ENCODE measurements at regions not wholly inside any gene's neighbourhood (a gene's known extent, or its start where the extent isn't known, plus 50 kb on each side); places are given as distances from the start of the nearest gene placed in this dataset.

DNA sequence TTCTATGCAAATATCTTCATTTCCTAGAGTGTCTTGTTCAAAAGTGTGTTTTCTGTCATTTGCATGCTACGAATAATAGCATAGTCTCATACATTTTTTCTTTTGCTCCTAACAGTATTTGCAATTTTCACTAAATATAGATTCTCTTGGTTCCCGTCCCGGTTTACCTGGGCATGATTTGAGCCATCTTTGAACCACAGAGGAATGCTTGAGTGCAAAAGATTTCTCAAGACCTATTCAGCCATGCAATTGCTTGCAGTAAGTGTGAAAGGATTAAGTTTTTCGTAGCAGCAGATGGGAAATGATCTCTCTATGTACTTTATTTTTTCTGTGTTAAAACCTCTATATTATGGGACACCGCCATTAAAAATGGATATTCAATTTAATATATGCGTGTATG, 733.0 kb downstream of the ZPLD1 start:
- no peaks in the 10 kb centered on the region for H3K4me1 Mint-ChIP-seq
- ATAC-seq (no peak), DNase-seq (no peak)
- H3K27ac Mint-ChIP-seq = no peak overlapping the region
- H3K27me3 Mint-ChIP-seq = peaks cover 0 to 3% (median 0%) of the 10 kb centered on the region in 5 donors
- POLR2A ChIA-PET = interaction anchor here (0.7 kb wide), 1 partner anchor 1413 kb away, joined by 7 read pairs; no protein-coding TSS in a partner anchor
- H3K4me3 Mint-ChIP-seq = no peak overlapping the region
- H3K9me3 Mint-ChIP-seq = peaks cover 0 to 19% (median 2%) of the 10 kb centered on the region in 9 donors
- peaks cover 0 to 4% (median 0%) of the 10 kb centered on the region in 3 donors for H3K36me3 Mint-ChIP-seq

DNA sequence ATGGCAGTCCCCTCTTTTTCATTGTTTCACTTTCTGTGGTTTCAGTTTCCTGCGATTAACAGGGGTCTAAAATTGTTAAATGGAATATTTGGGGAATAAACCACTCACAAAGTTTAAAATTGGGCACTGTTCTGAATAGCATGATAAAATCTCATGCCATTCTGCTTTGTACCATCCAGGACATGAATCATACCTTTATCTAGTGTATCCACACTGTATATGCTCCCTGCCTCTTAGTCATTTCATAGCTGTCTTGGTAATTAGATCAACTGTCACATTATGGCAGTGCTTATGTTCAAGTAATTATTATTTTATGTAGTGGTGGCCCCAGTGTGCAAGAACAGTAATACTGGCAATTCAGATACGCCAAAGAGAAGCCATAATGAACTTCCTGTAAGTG, 734.5 kb downstream of the ZPLD1 start:
- no peaks in the 10 kb centered on the region for H3K4me1 Mint-ChIP-seq
- DNase-seq = no peak
- H3K9me3 Mint-ChIP-seq = peaks cover 0 to 19% (median 2%) of the 10 kb centered on the region in 9 donors
- H3K4me3 Mint-ChIP-seq = no peak overlapping the region
- no peak for ATAC-seq
- H3K27ac Mint-ChIP-seq = no peak overlapping the region
- peaks cover 0 to 4% (median 0%) of the 10 kb centered on the region in 3 donors for H3K36me3 Mint-ChIP-seq
- POLR2A ChIA-PET = no interaction called here
- H3K27me3 Mint-ChIP-seq = peaks cover 0 to 3% (median 0%) of the 10 kb centered on the region in 5 donors

DNA sequence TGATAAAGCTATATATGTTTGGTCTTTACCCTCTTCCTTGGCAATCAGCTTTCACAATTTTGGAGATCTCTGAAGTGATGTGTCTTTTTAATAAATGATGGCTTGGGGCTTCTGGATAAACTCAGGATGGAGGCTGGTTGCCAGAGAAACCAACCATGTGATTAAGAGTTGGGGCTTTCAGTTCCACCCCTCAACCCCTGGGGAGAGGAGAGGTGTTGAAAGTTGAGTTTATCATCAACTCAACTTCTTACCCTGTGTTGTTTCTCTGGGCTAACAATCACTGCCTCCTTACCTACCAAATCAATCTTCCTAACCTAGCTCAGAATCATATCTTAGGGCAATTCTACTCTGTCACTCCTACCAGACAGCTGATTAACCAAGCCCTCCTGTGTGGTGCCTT, 735.8 kb downstream of the ZPLD1 start:
- ATAC-seq = no peak

DNA sequence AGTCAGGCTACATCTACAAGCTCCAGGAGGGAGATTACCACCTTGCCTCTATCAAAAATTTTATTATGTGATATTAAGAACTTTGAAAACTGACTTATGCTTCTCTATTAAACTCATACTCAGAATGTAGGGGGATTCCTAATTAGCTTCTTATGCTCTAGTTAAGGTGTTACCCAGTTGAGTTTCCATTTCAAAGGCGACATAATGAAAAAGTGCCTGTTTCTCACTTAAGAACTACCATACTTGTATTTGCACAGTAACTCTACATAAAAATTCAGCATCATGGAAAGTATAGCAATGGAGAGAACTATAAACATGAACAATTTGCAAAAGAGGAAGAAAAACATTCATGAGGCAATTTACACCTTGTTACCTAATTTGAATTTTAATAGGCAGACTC, 739.1 kb downstream of the ZPLD1 start:
- no peaks in the 10 kb centered on the region for H3K27me3 Mint-ChIP-seq
- H3K36me3 Mint-ChIP-seq = no peaks in the 10 kb centered on the region
- H3K27ac Mint-ChIP-seq = no peak overlapping the region
- no peaks in the 10 kb centered on the region for H3K4me1 Mint-ChIP-seq
- ATAC-seq (no peak), DNase-seq (no peak)
- POLR2A ChIA-PET = no interaction called here
- H3K4me3 Mint-ChIP-seq = no peak overlapping the region
- H3K9me3 Mint-ChIP-seq = peaks cover 0 to 3% (median 0%) of the 10 kb centered on the region in 9 donors

More for the DNA sequence above, 735.8 kb downstream of the ZPLD1 start:
- H3K27ac Mint-ChIP-seq = no peak overlapping the region
- H3K4me1 Mint-ChIP-seq = no peaks in the 10 kb centered on the region
- H3K36me3 Mint-ChIP-seq = peaks cover 0 to 4% (median 0%) of the 10 kb centered on the region in 3 donors
- POLR2A ChIA-PET = no interaction called here
- no peak overlapping the region for H3K4me3 Mint-ChIP-seq
- peaks cover 0 to 3% (median 0%) of the 10 kb centered on the region in 5 donors for H3K27me3 Mint-ChIP-seq
- H3K9me3 Mint-ChIP-seq = peaks cover 0 to 19% (median 3%) of the 10 kb centered on the region in 9 donors
- DNase-seq = no peak

DNA sequence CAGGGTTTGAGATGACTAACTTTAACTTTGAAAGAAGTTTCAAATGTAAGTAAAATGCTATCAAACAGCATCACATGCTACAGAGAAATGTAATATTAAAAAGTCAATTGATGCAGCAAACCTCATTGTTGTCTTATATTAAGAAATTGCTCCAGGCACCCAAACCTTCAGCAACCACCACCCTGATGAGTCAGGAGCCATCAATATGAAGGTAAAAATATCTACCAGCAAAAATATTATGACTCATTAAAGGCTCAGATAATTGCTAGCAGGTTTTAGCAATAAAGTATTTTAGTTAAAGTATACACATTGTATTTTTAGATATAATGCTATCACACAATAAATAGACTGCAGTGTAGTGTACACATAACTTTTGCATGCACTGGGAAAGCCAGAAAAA, 746.3 kb downstream of the ZPLD1 start:
- no peak for ATAC-seq
- Mint-ChIP-seq H3K4me1 (no peaks in the 10 kb centered on the region), H3K9me3 (peaks cover 1 to 45% (median 11%) of the 10 kb centered on the region in 9 donors), H3K36me3 (no peaks in the 10 kb centered on the region), H3K4me3 (no peak overlapping the region), H3K27me3 (no peaks in the 10 kb centered on the region), H3K27ac (no peak overlapping the region)
- POLR2A ChIA-PET = no interaction called here
- DNase-seq = no peak

DNA sequence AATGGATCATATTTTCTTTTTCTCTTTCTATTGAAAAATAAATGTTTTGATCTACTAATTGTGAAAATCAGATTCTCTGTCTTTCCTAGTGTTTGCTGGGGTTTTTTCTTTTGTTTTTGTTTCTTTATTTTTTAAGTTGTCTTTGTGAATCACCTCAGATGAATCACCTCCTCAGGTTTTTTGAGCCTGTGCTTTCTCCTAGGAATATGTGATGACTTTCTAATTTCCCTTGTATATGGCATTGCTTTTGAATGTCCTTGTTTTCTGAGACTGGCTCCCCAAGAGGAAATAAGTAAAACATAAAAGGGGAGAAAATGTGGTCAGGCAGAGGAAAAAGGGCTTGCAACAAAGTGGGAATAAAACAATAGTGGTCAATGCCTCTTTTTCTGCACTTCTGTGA, 750.0 kb downstream of the ZPLD1 start:
- POLR2A ChIA-PET = no interaction called here
- ATAC-seq (no peak), DNase-seq (no peak)
- H3K4me1 Mint-ChIP-seq = no peaks in the 10 kb centered on the region
- no peak overlapping the region for H3K4me3 Mint-ChIP-seq
- no peaks in the 10 kb centered on the region for H3K27me3 Mint-ChIP-seq
- H3K36me3 Mint-ChIP-seq = no peaks in the 10 kb centered on the region
- no peak overlapping the region for H3K27ac Mint-ChIP-seq
- peaks cover 1 to 45% (median 8%) of the 10 kb centered on the region in 9 donors for H3K9me3 Mint-ChIP-seq

DNA sequence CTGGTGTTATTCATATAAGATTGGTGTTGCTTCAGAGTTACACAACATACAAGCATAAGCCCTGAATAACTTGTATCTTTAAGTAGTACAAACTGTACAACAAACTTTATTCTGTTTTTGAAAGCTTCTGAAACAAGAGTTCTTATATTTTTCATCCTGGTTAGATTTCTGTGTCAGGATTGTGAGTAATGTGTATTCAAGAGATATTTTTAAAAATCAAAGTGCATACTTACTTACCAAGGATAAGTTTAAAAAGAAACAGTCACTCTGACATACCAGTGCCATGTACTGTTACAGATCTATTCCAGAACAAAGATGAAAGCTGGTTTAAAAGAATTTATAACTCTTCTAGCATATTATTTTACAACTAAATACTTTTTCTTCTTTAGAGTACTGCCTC, 755.1 kb downstream of the ZPLD1 start:
- Mint-ChIP-seq H3K4me1 (peaks cover 0 to 2% (median 0%) of the 10 kb centered on the region in 4 donors), H3K27ac (no peak overlapping the region), H3K4me3 (no peak overlapping the region), H3K27me3 (no peaks in the 10 kb centered on the region), H3K36me3 (no peaks in the 10 kb centered on the region), H3K9me3 (peaks cover 0 to 10% (median 5%) of the 10 kb centered on the region in 9 donors)
- POLR2A ChIA-PET = no interaction called here
- no peak for DNase-seq
- ATAC-seq = no peak

DNA sequence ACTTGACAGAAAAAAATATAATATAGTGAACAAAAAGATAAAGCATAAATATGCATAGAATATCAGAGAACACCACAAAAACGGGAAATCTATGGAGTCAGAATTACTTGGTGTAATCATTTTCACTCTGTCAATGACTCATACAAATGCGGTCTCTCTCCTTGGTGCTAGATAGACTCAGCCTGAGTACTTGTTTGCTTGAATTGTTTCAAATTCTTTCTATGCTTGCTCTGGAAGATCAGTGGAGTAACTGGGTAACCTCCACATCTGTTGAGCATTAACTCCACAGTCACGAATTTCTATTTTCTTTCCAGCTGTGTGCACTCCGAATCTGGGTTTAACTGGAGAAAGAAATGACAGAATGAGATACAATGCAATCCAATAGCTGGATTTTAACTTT, 760.4 kb downstream of the ZPLD1 start:
- no peak overlapping the region for H3K4me3 Mint-ChIP-seq
- DNase-seq = no peak
- H3K4me1 Mint-ChIP-seq = peaks cover 0 to 2% (median 0%) of the 10 kb centered on the region in 4 donors
- peaks cover 0 to 14% (median 2%) of the 10 kb centered on the region in 9 donors for H3K9me3 Mint-ChIP-seq
- H3K27ac Mint-ChIP-seq = no peak overlapping the region
- ATAC-seq = no peak
- POLR2A ChIA-PET = no interaction called here
- H3K36me3 Mint-ChIP-seq = no peaks in the 10 kb centered on the region
- no peaks in the 10 kb centered on the region for H3K27me3 Mint-ChIP-seq

DNA sequence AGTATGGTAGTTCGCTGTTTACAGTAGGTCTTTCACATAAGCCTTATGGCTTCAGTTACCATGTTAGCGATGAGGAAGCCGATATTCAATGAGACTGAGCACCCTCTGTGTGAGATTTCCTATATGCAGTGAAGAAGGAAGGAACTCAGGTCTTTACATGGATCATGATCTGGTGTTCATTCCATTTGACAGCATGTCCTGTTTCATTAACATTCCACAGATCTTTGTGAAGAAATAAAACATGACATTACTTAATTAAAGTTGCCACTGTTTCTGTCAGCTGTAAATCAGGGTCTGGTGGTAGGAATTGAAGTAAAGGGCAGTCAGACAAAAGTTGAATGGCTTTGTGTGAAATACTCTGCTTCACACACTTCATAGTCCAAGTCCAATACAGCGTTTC, 768.6 kb downstream of the ZPLD1 start:
- H3K4me1 Mint-ChIP-seq = no peaks in the 10 kb centered on the region
- ATAC-seq = no peak

DNA sequence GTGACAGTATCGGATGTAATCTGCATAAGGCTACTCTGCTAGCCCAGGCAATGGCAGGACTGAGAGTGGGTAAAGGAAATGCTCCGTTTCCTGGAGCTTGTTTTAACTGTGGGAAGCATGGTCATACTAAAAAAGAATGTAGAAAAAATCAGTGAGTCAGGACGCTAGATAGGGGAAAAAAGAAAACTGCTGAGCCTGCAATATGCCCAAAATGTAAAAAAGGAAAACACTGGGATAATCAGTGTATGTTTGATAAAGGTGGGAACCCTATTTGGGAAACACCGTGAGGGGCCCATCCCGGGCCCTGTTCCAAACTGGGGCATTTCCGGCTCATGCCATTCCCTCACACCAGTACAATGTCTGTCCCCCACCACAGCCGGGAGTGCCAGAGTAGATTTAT, 775.8 kb downstream of the ZPLD1 start:
- DNase-seq = no peak
- no peaks in the 10 kb centered on the region for H3K4me1 Mint-ChIP-seq
- H3K36me3 Mint-ChIP-seq = no peaks in the 10 kb centered on the region
- no peak overlapping the region for H3K27ac Mint-ChIP-seq
- POLR2A ChIA-PET = no interaction called here
- peaks cover 0 to 6% (median 0%) of the 10 kb centered on the region in 5 donors for H3K27me3 Mint-ChIP-seq
- no peak for ATAC-seq
- H3K4me3 Mint-ChIP-seq = no peak overlapping the region
- H3K9me3 Mint-ChIP-seq = peaks cover 0 to 17% (median 2%) of the 10 kb centered on the region in 9 donors

More for the DNA sequence above, 768.6 kb downstream of the ZPLD1 start:
- Mint-ChIP-seq H3K9me3 (peaks cover 0 to 17% (median 0%) of the 10 kb centered on the region in 9 donors), H3K27ac (no peak overlapping the region), H3K36me3 (no peaks in the 10 kb centered on the region), H3K4me3 (no peak overlapping the region), H3K27me3 (no peaks in the 10 kb centered on the region)
- no peak for DNase-seq
- POLR2A ChIA-PET = no interaction called here

DNA sequence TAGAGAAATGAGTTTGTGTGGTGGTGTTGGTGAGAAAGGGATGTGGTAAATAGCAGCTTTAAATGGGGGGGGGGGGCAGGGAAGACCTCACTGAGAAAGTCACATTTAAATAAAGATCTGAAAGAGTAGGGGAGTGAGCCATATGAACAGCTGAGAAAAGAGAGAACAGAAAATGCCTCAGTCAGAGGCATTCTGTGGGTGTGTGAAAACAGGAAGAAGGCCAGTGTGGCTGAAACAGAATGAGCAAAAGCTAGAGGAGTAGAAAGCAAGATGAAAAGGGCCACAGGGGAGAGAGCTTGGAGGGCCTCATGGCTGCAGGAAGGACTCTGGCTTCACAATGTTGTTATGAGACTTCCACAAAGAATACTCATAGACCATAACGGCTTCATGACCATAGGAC, 783.3 kb downstream of the ZPLD1 start:
- no peak overlapping the region for H3K27ac Mint-ChIP-seq
- no peak overlapping the region for H3K4me3 Mint-ChIP-seq
- H3K27me3 Mint-ChIP-seq = no peaks in the 10 kb centered on the region
- ATAC-seq (no peak), DNase-seq (no peak)
- POLR2A ChIA-PET = no interaction called here
- H3K9me3 Mint-ChIP-seq = peaks cover 0 to 9% (median 4%) of the 10 kb centered on the region in 9 donors
- H3K36me3 Mint-ChIP-seq = no peaks in the 10 kb centered on the region
- no peaks in the 10 kb centered on the region for H3K4me1 Mint-ChIP-seq

DNA sequence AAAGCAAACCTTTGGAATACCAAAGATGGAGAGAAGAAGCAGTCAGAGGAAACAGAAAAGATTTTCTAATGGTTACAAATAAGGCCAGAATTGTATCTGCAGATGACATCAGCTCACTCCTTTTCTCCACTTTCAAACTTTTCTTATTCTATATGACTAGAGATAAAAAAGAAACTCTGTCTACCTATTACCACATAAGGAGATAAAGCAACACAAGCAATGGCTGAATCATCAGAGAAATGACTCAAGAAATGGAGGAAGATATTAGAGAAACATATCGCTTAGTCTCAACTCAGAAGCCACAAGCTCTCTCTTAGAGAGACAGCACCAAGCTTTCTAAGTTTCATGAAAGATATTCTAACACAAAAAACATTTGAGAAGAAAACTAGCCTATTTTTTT, 784.0 kb downstream of the ZPLD1 start:
- POLR2A ChIA-PET = no interaction called here
- H3K27me3 Mint-ChIP-seq = no peaks in the 10 kb centered on the region

DNA sequence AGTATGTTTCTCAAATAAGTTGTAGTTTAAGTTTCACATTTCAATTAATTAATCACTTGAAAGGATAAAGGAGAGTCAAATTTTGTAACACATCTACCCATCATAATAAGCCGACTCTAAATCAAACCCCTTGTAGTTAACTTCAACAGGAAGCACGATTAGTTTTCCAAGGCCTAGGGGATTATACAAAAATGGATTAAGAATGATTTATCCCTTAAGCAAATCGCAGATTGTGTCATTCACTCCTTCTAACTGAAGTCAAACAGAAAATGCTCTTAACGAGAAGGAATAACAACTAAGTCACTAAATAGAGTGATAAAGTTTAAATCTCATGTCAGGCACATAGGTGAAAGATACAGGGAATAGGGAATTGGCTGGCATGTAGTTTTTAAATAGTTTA, 792.8 kb downstream of the ZPLD1 start:
- H3K36me3 Mint-ChIP-seq = no peaks in the 10 kb centered on the region
- no peaks in the 10 kb centered on the region for H3K4me1 Mint-ChIP-seq
- H3K27ac Mint-ChIP-seq = no peak overlapping the region
- POLR2A ChIA-PET = no interaction called here
- DNase-seq (no peak), ATAC-seq (no peak)
- no peaks in the 10 kb centered on the region for H3K27me3 Mint-ChIP-seq
- H3K9me3 Mint-ChIP-seq = peaks cover 0 to 10% (median 0%) of the 10 kb centered on the region in 9 donors
- no peak overlapping the region for H3K4me3 Mint-ChIP-seq

More for the DNA sequence above, 784.0 kb downstream of the ZPLD1 start:
- no peak overlapping the region for H3K4me3 Mint-ChIP-seq
- H3K4me1 Mint-ChIP-seq = no peaks in the 10 kb centered on the region
- peaks cover 0 to 9% (median 4%) of the 10 kb centered on the region in 9 donors for H3K9me3 Mint-ChIP-seq
- H3K36me3 Mint-ChIP-seq = no peaks in the 10 kb centered on the region
- ATAC-seq (no peak), DNase-seq (no peak)
- H3K27ac Mint-ChIP-seq = no peak overlapping the region

DNA sequence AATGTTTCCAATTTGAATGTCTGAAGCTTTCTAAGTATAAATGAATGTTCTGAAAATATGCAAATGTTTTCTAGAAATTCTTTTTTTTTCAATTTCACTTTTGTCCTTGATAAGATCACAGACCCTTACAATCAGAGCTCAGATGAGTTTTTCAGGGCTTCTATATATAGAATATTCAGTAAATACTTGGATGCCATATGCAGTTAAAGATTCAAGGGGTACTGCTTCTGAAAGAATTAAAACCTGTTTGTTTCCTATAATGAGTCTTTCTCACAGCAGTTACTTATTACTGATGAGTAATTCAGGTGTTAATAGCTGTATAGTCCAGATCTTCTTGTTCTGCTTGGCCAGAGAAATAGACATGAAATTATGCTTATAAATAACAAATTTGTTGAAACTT, 812.6 kb downstream of the ZPLD1 start:
- Mint-ChIP-seq H3K4me3 (no peak overlapping the region), H3K4me1 (no peaks in the 10 kb centered on the region), H3K27me3 (no peaks in the 10 kb centered on the region), H3K27ac (no peak overlapping the region), H3K36me3 (no peaks in the 10 kb centered on the region), H3K9me3 (peaks cover 0 to 14% (median 4%) of the 10 kb centered on the region in 9 donors)
- POLR2A ChIA-PET = no interaction called here
- no peak for DNase-seq
- ATAC-seq = no peak
